Right atrium auricular region (tissue), 2 donors: ENCODE measurements at regions not wholly inside any gene's neighbourhood (a gene's known extent, or its start where the extent isn't known, plus 50 kb on each side); places are given as distances from the start of the nearest gene placed in this dataset.

Experiments
- DNase-seq: peaks from one replicate; pipeline ENCODE4 v3.0.0-alpha.2; 2019; ENCODE audit warnings: low spot score
- H3K27ac ChIP-seq, 2 donors: fragments of 200-600 bp; sonication (generic); 1 replicate in 1 of 2; 2 replicates in 1 of 2; pipeline ENCODE4 v1.5.1; 2016 to 2019
- H3K27me3 ChIP-seq, 2 donors: fragments of 200-600 bp; sonication (generic); one replicate each; pipeline versions ENCODE4 v1.5.1 to v1.6.0; 2017 to 2019
- H3K36me3 ChIP-seq: fragments of 200-600 bp; sonication (generic); one replicate; pipeline ENCODE4 v1.5.1; 2016
- H3K4me1 ChIP-seq, 2 donors: fragments of 200-600 bp; sonication (generic); one replicate each; pipeline versions ENCODE4 v1.5.1 to v1.6.0; 2017 to 2019
- H3K4me3 ChIP-seq, 2 donors: fragments of 200-600 bp; sonication (generic); 1 replicate in 1 of 2; 2 replicates in 1 of 2; pipeline ENCODE4 v1.5.1; 2017 to 2019; ENCODE audit warnings: mild to moderate bottlenecking in 1 of 2, moderate library complexity in 1 of 2
- H3K9me3 ChIP-seq, 2 donors: fragments of 200-600 bp; sonication (generic); one replicate each; pipeline ENCODE4 v1.5.1; 2019
- CTCF ChIP-seq, 2 donors: fragments of 200-600 bp; sonication (generic); IDR thresholded peaks; one replicate each; pipeline ENCODE4 v1.5.1; 2019; ENCODE audit warnings: antibody characterized with exemption in 2 of 2

- TF ChIP-seq CTCF (IDR thresholded peaks at IDR 0.05): no peak
- Histone ChIP-seq H3K4me3 (no peak overlapping the region), H3K4me1 (no peaks in the 10 kb centered on the region), H3K36me3 (no peaks in the 10 kb centered on the region), H3K27me3 (no peaks in the 10 kb centered on the region), H3K27ac (no peak overlapping the region), H3K9me3 (no peaks in the 10 kb centered on the region)
- no peak for DNase-seq
Observed at GRCh38 chr17:34728771-34729310, 149.5 kb downstream of the TMEM132E start.

GRCh38 chr17:34727601-34728000 is 148.2 kb downstream of the TMEM132E start:
- no peaks in the 10 kb centered on the region for H3K9me3 ChIP-seq
- H3K4me1 ChIP-seq: no peaks in the 10 kb centered on the region
- no peaks in the 10 kb centered on the region for H3K27me3 ChIP-seq
- no peak overlapping the region for H3K27ac ChIP-seq
- no peak for TF ChIP-seq CTCF (IDR thresholded peaks at IDR 0.05)
- H3K36me3 ChIP-seq: no peaks in the 10 kb centered on the region
- no peak overlapping the region for H3K4me3 ChIP-seq
- DNase-seq: no peak

GRCh38 chr17:34726536-34727384 is 147.4 kb downstream of the TMEM132E start:
- H3K4me3 ChIP-seq: no peak overlapping the region

GRCh38 chr17:34725725-34726124 is 146.3 kb downstream of the TMEM132E start:
- H3K36me3 ChIP-seq: no peaks in the 10 kb centered on the region
- H3K9me3 ChIP-seq: no peaks in the 10 kb centered on the region
- no peak overlapping the region for H3K27ac ChIP-seq
- DNase-seq: no peak
- H3K27me3 ChIP-seq: no peaks in the 10 kb centered on the region
- no peaks in the 10 kb centered on the region for H3K4me1 ChIP-seq
- no peak for TF ChIP-seq CTCF (IDR thresholded peaks at IDR 0.05)
- no peak overlapping the region for H3K4me3 ChIP-seq

More at GRCh38 chr17:34726536-34727384, 147.4 kb downstream of the TMEM132E start:
- no peak overlapping the region for H3K27ac ChIP-seq
- H3K9me3 ChIP-seq: no peaks in the 10 kb centered on the region
- no peak for DNase-seq
- no peaks in the 10 kb centered on the region for H3K4me1 ChIP-seq
- H3K27me3 ChIP-seq: no peaks in the 10 kb centered on the region
- TF ChIP-seq CTCF (IDR thresholded peaks at IDR 0.05): no peak
- no peaks in the 10 kb centered on the region for H3K36me3 ChIP-seq

GRCh38 chr17:34725008-34725407 is 145.6 kb downstream of the TMEM132E start:
- no peak for TF ChIP-seq CTCF (IDR thresholded peaks at IDR 0.05)
- no peaks in the 10 kb centered on the region for H3K4me1 ChIP-seq
- H3K9me3 ChIP-seq: no peaks in the 10 kb centered on the region
- no peak overlapping the region for H3K27ac ChIP-seq
- no peaks in the 10 kb centered on the region for H3K36me3 ChIP-seq
- no peak for DNase-seq
- no peak overlapping the region for H3K4me3 ChIP-seq
- H3K27me3 ChIP-seq: no peaks in the 10 kb centered on the region
